Naive B cell (primary cell): ENCODE measurements at regions not wholly inside any gene's neighbourhood (a gene's known extent, or its start where the extent isn't known, plus 50 kb on each side); places are given as distances from the start of the nearest gene placed in this dataset.
"Not testable (repeated sequence)": the region's sequence is repeated elsewhere in the genome, so short reads cannot be mapped to it uniquely, and the experiment has no call there.

ENCODE experiments used
- ATAC-seq, 2 donors: fragments of 150-1000 bp; cut with Tn5 transposase; 2 replicates each; pipeline ENCODE4 v1.10.0; 2021; ENCODE audit warnings: low read depth in 2 of 2, mild to moderate bottlenecking in 2 of 2, moderate library complexity in 2 of 2
- DNase-seq: peaks from one replicate; pipeline ENCODE4 v3.0.0; 2022
- H3K27ac Mint-ChIP-seq, 6 donors: one replicate each; pipeline ENCODE4 v1.8.0; 2020 to 2022; ENCODE audit warnings: mild to moderate bottlenecking in 6 of 6, mixed read lengths in 6 of 6, moderate library complexity in 5 of 6, inconsistent platforms in 2 of 6
- H3K27me3 Mint-ChIP-seq, 3 donors: one replicate each; pipeline ENCODE4 v1.8.0; 2021 to 2022; ENCODE audit warnings: mixed read lengths in 3 of 3, mild to moderate bottlenecking in 1 of 3
- H3K36me3 Mint-ChIP-seq, 2 donors: one replicate each; pipeline ENCODE4 v1.8.0; 2020 to 2022; ENCODE audit warnings: mixed read lengths in 2 of 2, inconsistent platforms in 1 of 2, mild to moderate bottlenecking in 1 of 2
- H3K4me1 Mint-ChIP-seq, 3 donors: one replicate each; pipeline ENCODE4 v1.8.0; 2020 to 2022; ENCODE audit warnings: mixed read lengths in 3 of 3, inconsistent platforms in 1 of 3, mild to moderate bottlenecking in 1 of 3, moderate library complexity in 1 of 3
- H3K4me3 Mint-ChIP-seq, 8 donors: one replicate each; pipeline ENCODE4 v1.8.0; 2020 to 2022; ENCODE audit warnings: mild to moderate bottlenecking in 8 of 8, mixed read lengths in 8 of 8, moderate library complexity in 8 of 8, inconsistent platforms in 2 of 8
- H3K9me3 Mint-ChIP-seq, 7 donors: one replicate each; pipeline ENCODE4 v1.8.0; 2020 to 2022; ENCODE audit warnings: mixed read lengths in 7 of 7, mild to moderate bottlenecking in 5 of 7, inconsistent platforms in 2 of 7, moderate library complexity in 1 of 7

DNA sequence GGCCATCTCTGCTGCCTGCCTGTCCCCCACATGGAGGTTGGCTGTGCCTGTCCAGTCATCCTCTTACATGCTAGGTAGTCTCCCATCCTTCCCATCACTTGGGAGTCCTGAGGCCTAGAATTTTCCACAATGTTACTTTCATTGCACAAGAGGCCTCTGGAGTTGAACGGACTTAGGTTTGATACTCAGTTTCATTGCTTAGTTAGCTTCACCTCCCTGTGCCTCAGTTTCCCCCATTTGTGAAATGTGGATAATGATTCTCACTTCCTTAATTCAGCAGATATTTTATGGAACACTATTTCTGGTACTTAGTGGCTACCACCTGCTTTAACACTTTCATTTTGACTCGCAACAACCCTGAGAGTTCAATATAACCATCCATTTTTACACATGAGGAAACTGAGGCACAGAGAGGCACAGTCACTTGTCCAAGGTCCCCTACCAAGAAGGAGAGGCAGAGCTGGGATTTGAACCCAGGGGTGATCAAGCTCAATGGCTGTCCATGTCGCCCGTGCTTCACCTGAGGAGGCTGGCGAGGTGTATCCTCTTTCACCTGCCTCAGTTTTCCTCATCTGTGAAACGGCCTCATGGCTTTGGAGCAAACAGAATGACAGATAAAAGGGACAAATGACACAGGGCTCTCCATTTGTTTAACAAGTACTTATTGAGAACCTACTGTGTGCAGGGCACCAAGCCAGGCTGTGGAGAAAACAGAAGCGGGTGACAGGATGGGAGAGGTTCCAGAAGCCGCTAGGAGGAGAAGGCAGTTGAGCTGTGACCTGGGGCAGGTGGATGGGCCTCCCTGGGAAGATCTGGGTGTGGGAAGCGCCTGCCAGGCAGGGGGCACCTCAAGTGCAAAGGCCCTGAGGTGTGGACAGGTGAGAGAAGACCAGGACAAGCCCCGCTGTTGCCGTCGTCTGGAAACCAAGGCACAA lies 154.3 kb upstream of the PTPN1 start:
- Mint-ChIP-seq H3K4me3 (no peak overlapping the region), H3K9me3 (no peaks in the 10 kb centered on the region), H3K4me1 (peaks cover 0 to 3% (median 0%) of the 10 kb centered on the region in 3 donors), H3K27me3 (peaks cover 17 to 44% (median 38%) of the 10 kb centered on the region in 3 donors), H3K36me3 (no peaks in the 10 kb centered on the region), H3K27ac (no peak overlapping the region)
- ATAC-seq: no peak
- no peak for DNase-seq

DNA sequence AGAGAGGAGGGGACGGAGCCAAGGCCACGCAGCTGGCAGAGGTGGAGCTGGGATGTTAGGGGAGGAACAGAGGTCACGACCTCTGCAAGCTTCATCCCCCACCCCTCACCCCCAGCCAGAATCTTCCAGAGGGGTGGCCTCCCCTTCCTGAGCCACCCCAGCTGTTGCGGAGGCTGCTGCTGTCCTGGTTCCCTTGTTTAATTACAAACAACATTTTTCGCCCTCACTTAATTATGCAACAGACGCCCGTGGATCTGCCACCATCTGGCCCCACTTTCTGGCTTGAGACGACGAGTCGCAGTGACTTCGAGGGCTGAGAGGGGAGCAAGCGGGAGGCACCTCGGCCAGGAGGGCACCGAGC lies 153.7 kb upstream of the PTPN1 start:
- H3K27ac Mint-ChIP-seq: no peak overlapping the region
- DNase-seq: no peak

DNA sequence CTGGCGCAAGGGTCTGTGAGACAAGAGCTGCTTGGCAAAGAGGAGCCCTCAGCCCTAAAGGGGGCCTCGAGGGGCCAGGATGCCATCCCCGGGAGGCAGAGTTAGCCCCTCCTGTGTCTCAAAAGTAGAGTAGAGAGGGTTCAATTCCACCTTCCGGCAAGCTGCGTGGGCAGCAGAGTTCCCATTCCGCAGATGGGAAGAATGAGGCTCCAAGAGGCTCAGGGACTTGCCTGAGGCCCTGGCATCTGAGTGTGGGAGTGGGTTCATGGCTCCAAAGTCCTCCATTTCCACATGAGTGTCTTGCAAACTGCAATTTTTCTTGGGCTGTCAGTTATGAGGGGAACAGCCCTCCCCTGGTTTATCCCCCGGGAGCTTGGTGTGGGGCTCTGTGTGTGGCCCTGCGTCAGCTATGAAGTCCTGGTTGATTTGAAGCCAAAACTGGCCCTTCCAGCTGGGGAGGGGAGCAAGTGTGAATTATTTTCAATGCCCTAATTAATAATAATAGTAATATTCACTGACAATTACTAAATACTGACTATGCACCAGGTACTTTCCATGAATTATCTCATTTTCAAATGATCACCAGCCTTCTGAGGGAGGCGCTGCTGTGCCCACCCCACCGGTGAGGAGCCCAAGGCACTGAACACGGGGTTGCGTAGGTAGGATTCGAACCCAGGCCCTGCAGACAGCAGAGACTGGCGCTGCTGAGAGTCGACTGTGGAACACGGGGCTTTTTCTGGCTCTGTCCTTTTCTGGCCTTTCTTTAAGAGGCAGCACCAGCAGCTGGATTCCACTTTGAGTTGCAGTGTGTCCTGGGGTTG lies 153.0 kb upstream of the PTPN1 start:
- no peak overlapping the region for H3K27ac Mint-ChIP-seq
- H3K4me3 Mint-ChIP-seq: no peak overlapping the region
- peaks cover 15 to 38% (median 30%) of the 10 kb centered on the region in 3 donors for H3K27me3 Mint-ChIP-seq
- no peaks in the 10 kb centered on the region for H3K4me1 Mint-ChIP-seq
- no peak for DNase-seq
- no peak for ATAC-seq
- H3K9me3 Mint-ChIP-seq: no peaks in the 10 kb centered on the region
- H3K36me3 Mint-ChIP-seq: no peaks in the 10 kb centered on the region

More for the DNA sequence above, 153.7 kb upstream of the PTPN1 start:
- no peaks in the 10 kb centered on the region for H3K4me1 Mint-ChIP-seq
- no peak overlapping the region for H3K4me3 Mint-ChIP-seq
- no peaks in the 10 kb centered on the region for H3K36me3 Mint-ChIP-seq
- H3K9me3 Mint-ChIP-seq: no peaks in the 10 kb centered on the region
- no peak for ATAC-seq
- H3K27me3 Mint-ChIP-seq: peaks cover 17 to 39% (median 32%) of the 10 kb centered on the region in 3 donors

DNA sequence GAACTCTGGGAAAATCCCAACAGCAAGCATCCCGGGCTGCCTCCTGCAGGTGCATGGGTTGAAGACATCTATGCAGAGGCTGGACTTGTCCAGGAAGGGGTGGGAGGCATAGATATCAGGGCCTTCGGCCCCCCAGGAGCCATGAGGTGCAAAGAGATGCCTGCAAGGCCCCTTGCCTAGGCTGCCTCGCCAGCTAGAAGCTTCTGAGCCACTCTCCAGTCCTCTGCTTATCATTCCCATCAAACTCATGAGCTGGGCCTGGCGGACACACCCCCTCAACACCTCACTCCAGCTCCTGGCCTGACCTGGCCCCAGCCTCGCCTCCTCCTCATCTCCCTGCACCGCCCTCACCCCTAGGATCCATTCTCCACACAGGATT lies 152.4 kb upstream of the PTPN1 start:
- Mint-ChIP-seq H3K9me3 (no peaks in the 10 kb centered on the region), H3K27me3 (peaks cover 12 to 32% (median 24%) of the 10 kb centered on the region in 3 donors), H3K36me3 (no peaks in the 10 kb centered on the region), H3K27ac (no peak overlapping the region), H3K4me3 (no peak overlapping the region), H3K4me1 (no peaks in the 10 kb centered on the region)
- DNase-seq (no peak), ATAC-seq (no peak)

DNA sequence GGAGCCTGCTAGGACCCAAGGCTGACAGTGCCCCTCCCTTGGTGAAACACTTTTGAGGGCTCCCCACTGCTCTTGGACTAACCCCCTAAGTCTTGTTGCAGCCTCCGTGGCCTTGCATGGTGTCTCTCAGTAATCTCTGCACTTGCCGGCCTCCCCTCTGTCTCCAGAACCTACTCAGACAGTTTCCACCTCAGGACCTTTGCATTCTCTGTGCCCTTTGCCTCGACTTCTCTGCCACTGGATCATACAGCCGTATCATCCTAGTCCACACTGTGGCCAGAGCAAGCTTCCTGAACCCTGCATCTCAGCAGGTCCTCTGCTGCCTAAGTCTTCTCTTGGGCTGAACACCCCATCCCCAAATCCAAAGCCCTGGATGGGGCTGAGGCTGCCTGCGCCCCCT lies 152.0 kb upstream of the PTPN1 start:
- Mint-ChIP-seq H3K9me3 (peaks cover 0 to 2% (median 0%) of the 10 kb centered on the region in 7 donors), H3K27ac (no peak overlapping the region), H3K27me3 (peaks cover 12 to 28% (median 21%) of the 10 kb centered on the region in 3 donors), H3K4me3 (no peak overlapping the region), H3K36me3 (no peaks in the 10 kb centered on the region), H3K4me1 (no peaks in the 10 kb centered on the region)
- ATAC-seq: no peak
- DNase-seq: no peak

DNA sequence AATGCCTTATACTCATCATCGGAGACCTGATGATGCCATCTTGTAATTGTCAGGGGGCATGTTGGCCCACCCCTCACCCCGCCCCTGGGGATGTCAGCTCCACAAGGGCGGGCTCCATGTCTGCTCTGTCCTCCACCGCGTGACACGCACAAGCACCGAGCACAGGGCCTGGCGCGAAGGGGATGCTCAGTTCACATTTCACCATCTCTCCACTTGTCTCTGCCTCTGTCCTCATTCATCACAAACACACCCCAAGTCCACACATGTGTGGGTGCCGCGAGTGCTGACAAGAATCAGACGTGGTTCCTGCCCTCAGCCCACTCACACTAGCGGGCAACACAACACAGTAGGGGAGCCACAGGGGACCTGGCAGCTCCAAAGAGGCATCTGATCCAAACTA lies 151.2 kb upstream of the PTPN1 start:
- peaks cover 13 to 29% (median 21%) of the 10 kb centered on the region in 3 donors for H3K27me3 Mint-ChIP-seq
- peak overlapping the region in 1 of 6 donors; percentile 69 for H3K27ac Mint-ChIP-seq
- H3K36me3 Mint-ChIP-seq: no peaks in the 10 kb centered on the region
- H3K4me3 Mint-ChIP-seq: no peak overlapping the region
- no peaks in the 10 kb centered on the region for H3K4me1 Mint-ChIP-seq
- peaks cover 0 to 3% (median 0%) of the 10 kb centered on the region in 7 donors for H3K9me3 Mint-ChIP-seq
- ATAC-seq (no peak), DNase-seq (no peak)

DNA sequence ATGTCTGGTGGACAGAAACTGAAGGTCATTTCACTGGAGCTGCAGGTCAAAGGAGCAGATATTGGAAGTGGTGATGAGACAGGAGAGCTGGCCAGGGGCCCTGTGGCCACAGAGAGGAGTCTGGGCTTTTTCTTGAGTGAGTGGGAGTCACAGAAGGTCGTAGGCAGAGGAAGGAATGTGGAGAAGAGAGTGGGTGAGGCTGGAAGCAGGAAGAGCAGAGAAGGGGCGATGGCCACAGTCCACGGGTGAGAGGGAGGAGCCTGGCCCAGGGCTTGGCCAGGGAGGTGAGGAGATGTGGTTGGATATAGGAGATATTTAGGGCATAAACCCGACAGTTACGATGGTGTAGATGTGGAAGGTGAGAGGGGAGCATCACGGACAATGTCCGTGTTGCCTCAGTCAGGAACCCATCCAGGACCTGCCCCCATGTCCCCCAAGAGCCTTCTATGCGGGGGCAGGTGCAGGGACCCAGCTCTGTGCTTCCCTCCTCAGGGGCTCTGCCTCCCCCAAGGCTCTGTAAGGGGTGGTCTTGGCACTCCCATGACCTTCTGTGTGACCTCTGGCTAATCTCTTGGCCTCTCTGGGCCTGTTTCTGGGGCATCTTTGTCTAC lies 150.5 kb upstream of the PTPN1 start:
- peaks cover 0 to 3% (median 0%) of the 10 kb centered on the region in 7 donors for H3K9me3 Mint-ChIP-seq
- H3K27ac Mint-ChIP-seq: no peak overlapping the region
- no peaks in the 10 kb centered on the region for H3K4me1 Mint-ChIP-seq
- ATAC-seq (no peak), DNase-seq (no peak)
- peak overlapping the region in 1 of 8 donors; percentile 61 for H3K4me3 Mint-ChIP-seq
- H3K36me3 Mint-ChIP-seq: no peaks in the 10 kb centered on the region
- peaks cover 14 to 35% (median 20%) of the 10 kb centered on the region in 3 donors for H3K27me3 Mint-ChIP-seq

DNA sequence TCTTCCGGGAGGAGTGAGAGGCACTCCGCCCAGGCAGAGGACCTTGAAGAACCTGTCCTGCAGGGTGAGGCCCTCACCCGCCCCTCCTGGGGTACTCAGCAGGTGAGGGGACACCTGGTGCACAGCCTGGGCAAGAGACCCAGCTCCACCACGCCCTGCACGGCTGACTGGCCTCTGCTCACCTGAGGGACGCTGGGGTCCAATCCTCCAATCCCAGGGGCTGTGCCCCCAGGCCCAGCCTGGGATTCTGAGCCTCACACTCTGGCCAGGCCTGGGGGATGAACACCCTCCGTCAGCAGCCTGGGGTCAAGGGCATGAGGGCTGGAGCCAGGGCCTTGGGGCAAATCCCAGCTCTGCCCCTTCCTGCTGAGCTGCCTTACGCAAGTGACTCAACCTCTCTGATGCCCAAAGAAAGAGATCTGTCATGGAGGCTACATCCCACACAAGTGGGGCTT lies 149.9 kb upstream of the PTPN1 start:
- no peaks in the 10 kb centered on the region for H3K4me1 Mint-ChIP-seq
- H3K27me3 Mint-ChIP-seq: peaks cover 10 to 35% (median 19%) of the 10 kb centered on the region in 3 donors
- DNase-seq (no peak), ATAC-seq (no peak)
- peak overlapping the region in 1 of 6 donors; percentile 58 for H3K27ac Mint-ChIP-seq
- H3K9me3 Mint-ChIP-seq: peaks cover 0 to 3% (median 0%) of the 10 kb centered on the region in 7 donors
- H3K36me3 Mint-ChIP-seq: no peaks in the 10 kb centered on the region
- H3K4me3 Mint-ChIP-seq: peak overlapping the region in 1 of 8 donors; percentile 61

DNA sequence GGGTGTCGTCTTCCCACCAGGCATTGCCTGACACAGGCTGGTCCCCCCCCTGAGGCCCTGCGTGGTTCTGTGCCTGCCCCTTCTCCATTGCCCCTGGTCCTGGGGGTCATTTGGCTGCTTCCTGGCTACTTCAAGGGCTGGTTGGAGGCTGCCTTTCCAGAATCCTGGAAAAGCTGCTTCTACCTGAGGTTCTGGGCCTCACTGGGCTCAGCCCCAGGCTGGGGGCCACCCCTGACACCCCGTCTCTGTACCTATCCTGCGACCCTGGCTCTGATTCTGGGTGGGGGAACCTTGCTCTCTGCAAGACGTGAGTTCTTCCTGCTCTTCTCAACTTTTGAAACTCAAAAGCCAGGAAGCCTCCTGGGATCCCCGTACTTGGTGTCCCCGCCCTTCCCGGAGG lies 149.3 kb upstream of the PTPN1 start:
- ATAC-seq (no peak), DNase-seq (no peak)
- H3K4me3 Mint-ChIP-seq: no peak overlapping the region
- no peaks in the 10 kb centered on the region for H3K36me3 Mint-ChIP-seq
- peaks cover 0 to 3% (median 0%) of the 10 kb centered on the region in 7 donors for H3K9me3 Mint-ChIP-seq
- no peaks in the 10 kb centered on the region for H3K4me1 Mint-ChIP-seq
- peaks cover 10 to 32% (median 20%) of the 10 kb centered on the region in 3 donors for H3K27me3 Mint-ChIP-seq
- H3K27ac Mint-ChIP-seq: no peak overlapping the region

DNA sequence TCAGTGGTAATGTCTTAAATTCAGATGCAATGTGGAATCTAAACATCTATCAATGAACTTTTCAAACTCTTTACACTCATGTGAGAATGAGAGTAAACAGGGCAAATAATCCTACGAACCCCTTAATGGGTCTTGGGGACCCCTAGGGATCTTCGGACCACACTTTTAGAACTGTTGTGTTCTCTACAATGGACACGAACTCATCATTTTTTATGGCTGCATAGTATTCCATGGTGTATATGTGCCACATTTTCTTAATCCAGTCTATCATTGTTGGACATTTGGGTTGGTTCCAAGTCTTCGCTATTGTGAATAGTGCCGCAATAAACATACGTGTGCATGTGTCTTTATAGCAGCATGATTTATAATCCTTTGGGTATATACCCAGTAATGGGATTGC lies 148.0 kb upstream of the PTPN1 start:
- DNase-seq, H3K27ac Mint-ChIP-seq, H3K36me3 Mint-ChIP-seq, H3K9me3 Mint-ChIP-seq, H3K4me3 Mint-ChIP-seq, ATAC-seq, H3K4me1 Mint-ChIP-seq: not testable (repeated sequence)
- peaks cover 17 to 38% (median 27%) of the 10 kb centered on the region in 3 donors for H3K27me3 Mint-ChIP-seq

DNA sequence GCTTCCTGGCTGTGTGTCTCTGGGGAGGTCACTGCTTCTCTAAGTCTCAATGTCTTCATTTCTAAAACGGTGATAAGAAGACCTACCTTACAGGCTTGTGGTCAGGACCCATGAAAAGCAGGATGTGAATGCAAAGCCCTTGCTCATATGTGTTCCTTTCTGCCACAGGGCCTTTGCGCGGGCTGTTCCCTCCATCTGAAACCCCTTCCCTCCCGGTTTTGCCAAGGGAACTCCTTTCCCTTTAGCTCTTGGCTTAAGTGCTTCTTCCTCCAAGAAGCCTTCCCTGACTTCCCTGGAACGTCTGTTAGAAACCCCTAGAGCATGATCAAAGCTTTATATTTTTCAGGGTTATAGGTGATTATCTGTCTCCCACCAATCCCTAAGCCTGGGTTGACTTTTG lies 147.2 kb upstream of the PTPN1 start:
- Mint-ChIP-seq H3K27me3 (peaks cover 18 to 42% (median 30%) of the 10 kb centered on the region in 3 donors), H3K4me1 (peaks cover 0 to 4% (median 0%) of the 10 kb centered on the region in 3 donors), H3K4me3 (no peak overlapping the region), H3K36me3 (peaks cover 0 to 10% of the 10 kb centered on the region in 2 donors), H3K27ac (no peak overlapping the region), H3K9me3 (peaks cover 0 to 5% (median 3%) of the 10 kb centered on the region in 7 donors)
- DNase-seq: no peak
- ATAC-seq: no peak

DNA sequence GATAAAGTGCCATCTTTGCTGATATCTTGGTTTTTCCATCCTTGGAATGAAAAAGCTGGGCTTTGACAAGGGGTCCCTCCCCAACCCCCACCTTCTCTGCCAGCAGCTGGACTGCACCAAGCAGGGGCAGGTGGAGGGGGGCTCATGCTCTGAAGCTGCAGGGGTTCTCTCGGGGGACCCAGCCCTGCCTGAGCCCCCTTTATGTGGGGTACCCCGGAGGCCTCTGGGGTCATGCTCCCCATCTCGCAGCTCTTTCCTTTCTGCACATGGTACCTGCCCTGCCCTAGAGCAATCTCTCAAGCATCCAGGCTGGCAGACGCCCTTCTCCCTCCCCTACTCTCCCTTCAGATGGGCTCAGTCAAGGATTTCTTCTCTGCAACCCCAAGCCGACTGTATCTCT lies 146.7 kb upstream of the PTPN1 start:
- Mint-ChIP-seq H3K27ac (no peak overlapping the region), H3K36me3 (peaks cover 0 to 14% of the 10 kb centered on the region in 2 donors)

DNA sequence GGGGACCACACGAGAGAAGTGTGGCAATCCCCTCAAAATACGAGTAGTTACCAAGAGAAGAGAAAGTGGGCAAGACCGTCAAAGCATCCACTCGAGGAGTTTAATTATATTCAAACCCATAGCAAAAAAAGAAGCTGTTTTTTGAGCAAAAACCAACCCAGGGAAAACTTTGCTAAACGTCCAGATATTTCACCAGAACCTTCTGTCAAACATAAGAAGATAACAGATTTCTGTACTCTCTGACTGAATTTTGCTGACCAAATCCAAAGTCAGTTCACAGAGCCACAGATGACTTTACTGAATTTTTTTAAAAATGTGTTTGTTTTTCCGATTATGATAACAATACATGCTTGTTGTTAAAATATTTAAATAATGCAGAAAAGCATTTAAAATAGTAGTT lies 145.6 kb upstream of the PTPN1 start:
- Mint-ChIP-seq H3K27me3 (peaks cover 19 to 45% (median 39%) of the 10 kb centered on the region in 3 donors), H3K4me3 (peak overlapping the region in 1 of 8 donors; percentile 48), H3K36me3 (peaks cover 0 to 15% of the 10 kb centered on the region in 2 donors), H3K9me3 (peaks cover 0 to 8% (median 3%) of the 10 kb centered on the region in 7 donors), H3K4me1 (peaks cover 0 to 4% (median 0%) of the 10 kb centered on the region in 3 donors), H3K27ac (no peak overlapping the region)
- DNase-seq (no peak), ATAC-seq (no peak)

More for the DNA sequence above, 146.7 kb upstream of the PTPN1 start:
- ATAC-seq (no peak), DNase-seq (no peak)
- Mint-ChIP-seq H3K4me1 (peaks cover 0 to 4% (median 0%) of the 10 kb centered on the region in 3 donors), H3K4me3 (no peak overlapping the region), H3K9me3 (peaks cover 0 to 8% (median 3%) of the 10 kb centered on the region in 7 donors), H3K27me3 (peaks cover 19 to 47% (median 35%) of the 10 kb centered on the region in 3 donors)
